ENCODE measurements at regions not wholly inside any gene's neighbourhood (a gene's known extent, or its start where the extent isn't known, plus 50 kb on each side); places are given as distances from the start of the nearest gene placed in this dataset.

DNA sequence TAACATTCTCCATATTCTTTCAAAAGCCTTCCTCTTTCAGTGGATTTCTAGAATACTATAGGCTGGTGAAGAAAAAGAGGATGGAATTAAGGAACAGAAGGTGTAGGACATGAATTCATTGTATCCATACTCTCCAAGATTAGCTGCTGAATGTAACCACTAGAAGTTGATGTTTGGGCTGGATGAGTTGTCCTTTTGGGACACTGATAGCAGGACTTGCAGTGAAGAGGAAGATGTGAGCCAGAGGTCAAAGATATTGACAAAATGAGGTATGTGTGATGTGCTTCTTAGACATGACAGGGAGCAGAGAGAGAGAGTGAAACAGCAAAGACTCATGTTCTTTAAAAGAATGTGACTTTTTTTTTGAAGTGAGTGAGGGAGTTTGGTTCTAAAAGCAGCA lies 134.3 kb upstream of the MAN1A1 start:
- peaks cover 9% of the 10 kb centered on the region for H3K9me3 Mint-ChIP-seq
- no peaks in the 10 kb centered on the region for H3K36me3 Mint-ChIP-seq (ENCODE audit: low read depth)
- TF ChIP-seq, protein P1, sequence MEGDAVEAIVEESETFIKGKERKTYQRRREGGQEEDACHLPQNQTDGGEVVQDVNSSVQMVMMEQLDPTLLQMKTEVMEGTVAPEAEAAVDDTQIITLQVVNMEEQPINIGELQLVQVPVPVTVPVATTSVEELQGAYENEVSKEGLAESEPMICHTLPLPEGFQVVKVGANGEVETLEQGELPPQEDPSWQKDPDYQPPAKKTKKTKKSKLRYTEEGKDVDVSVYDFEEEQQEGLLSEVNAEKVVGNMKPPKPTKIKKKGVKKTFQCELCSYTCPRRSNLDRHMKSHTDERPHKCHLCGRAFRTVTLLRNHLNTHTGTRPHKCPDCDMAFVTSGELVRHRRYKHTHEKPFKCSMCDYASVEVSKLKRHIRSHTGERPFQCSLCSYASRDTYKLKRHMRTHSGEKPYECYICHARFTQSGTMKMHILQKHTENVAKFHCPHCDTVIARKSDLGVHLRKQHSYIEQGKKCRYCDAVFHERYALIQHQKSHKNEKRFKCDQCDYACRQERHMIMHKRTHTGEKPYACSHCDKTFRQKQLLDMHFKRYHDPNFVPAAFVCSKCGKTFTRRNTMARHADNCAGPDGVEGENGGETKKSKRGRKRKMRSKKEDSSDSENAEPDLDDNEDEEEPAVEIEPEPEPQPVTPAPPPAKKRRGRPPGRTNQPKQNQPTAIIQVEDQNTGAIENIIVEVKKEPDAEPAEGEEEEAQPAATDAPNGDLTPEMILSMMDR (IDR thresholded peaks at IDR 0.05): no peak
- no peak for DNase-seq
- H3K27ac Mint-ChIP-seq: no peak overlapping the region
- H3K27me3 Mint-ChIP-seq (ENCODE audit: low read depth, poor library complexity): peaks cover 8% of the 10 kb centered on the region
- H3K4me1 Mint-ChIP-seq: peaks cover 5% of the 10 kb centered on the region
- H3K4me3 Mint-ChIP-seq: no peak overlapping the region

DNA sequence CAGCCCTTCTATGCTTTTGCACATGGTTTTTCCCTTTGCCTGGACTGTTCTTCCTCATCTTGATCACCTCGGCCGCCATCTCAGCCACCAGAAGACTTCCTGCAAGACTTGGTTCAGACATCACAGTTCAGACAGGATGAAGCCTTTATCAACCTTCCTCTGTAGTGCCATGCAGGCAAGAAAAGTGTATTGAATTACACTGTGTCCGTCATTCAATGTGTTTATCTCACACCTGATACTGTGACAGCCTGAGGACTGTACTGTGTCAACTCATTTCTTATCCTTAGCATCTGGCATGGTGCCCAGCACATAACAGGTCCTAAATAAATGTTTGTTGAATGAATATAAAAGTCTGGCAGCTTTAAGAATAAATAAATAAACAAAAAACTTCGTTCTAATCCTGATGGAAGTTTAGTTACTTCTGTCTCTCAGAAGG lies 133.3 kb upstream of the MAN1A1 start:
- Mint-ChIP-seq H3K4me1 (peaks cover 5% of the 10 kb centered on the region), H3K9me3 (peaks cover 6% of the 10 kb centered on the region), H3K36me3 (ENCODE audit: low read depth) (no peaks in the 10 kb centered on the region), H3K4me3 (no peak overlapping the region), H3K27me3 (ENCODE audit: low read depth, poor library complexity) (peaks cover 8% of the 10 kb centered on the region), H3K27ac (no peak overlapping the region)
- TF ChIP-seq, protein P1 (IDR thresholded peaks at IDR 0.05): no peak
- DNase-seq: no peak

DNA sequence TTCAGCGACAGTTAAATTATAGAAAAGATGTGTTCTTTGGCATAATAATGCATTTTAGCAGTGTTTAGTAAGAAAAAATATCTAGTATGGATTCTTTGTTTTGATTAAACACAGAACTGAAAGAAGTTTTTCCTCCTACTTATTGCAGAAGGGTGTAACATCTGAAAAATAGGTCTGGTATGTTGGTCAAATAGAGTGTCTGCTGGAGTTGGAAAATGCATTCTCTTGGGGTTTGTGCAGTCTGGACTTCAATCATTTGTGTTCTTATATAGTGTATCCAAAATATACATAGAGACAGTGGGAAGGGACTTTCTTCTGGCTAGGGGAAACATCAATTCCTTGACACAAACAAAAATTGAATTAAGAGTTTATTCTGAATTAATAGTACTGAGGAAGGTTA lies 132.4 kb upstream of the MAN1A1 start:
- Mint-ChIP-seq H3K27ac (no peak overlapping the region), H3K36me3 (ENCODE audit: low read depth) (no peaks in the 10 kb centered on the region), H3K9me3 (no peaks in the 10 kb centered on the region), H3K4me3 (no peak overlapping the region), H3K4me1 (peaks cover 5% of the 10 kb centered on the region), H3K27me3 (ENCODE audit: low read depth, poor library complexity) (peaks cover 8% of the 10 kb centered on the region)
- TF ChIP-seq, protein P1 (IDR thresholded peaks at IDR 0.05): no peak
- DNase-seq: no peak

DNA sequence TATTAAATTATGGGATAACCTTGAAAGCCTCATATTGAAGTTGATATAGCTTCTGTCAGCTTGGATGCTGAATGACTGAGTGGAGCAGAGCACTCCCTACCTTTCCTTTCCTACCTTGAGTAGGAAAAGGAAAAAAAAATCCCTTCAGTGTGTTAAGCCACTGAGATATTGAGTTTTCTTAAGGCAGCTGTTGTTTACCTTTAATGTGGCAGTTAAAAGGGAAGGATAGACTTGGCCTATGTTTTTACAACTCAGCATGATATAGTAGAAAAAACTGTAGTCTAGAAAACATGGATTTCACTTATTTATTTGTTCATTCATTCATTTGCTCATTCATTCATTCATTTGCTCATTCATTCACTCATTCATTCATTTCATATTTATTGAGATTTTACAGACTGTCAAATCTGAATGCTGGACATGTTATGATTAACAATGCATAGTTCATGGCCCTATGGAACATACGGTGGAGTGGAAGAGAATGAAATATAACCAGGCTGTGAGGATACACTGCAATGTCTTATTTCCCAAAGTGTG lies 131.5 kb upstream of the MAN1A1 start:
- peaks cover 2% of the 10 kb centered on the region for H3K27me3 Mint-ChIP-seq (ENCODE audit: low read depth, poor library complexity)
- no peaks in the 10 kb centered on the region for H3K9me3 Mint-ChIP-seq
- H3K4me3 Mint-ChIP-seq: no peak overlapping the region
- peaks cover 5% of the 10 kb centered on the region for H3K4me1 Mint-ChIP-seq
- H3K36me3 Mint-ChIP-seq (ENCODE audit: low read depth): no peaks in the 10 kb centered on the region
- no peak for DNase-seq
- H3K27ac Mint-ChIP-seq: no peak overlapping the region
- TF ChIP-seq, protein P1 (IDR thresholded peaks at IDR 0.05): no peak

DNA sequence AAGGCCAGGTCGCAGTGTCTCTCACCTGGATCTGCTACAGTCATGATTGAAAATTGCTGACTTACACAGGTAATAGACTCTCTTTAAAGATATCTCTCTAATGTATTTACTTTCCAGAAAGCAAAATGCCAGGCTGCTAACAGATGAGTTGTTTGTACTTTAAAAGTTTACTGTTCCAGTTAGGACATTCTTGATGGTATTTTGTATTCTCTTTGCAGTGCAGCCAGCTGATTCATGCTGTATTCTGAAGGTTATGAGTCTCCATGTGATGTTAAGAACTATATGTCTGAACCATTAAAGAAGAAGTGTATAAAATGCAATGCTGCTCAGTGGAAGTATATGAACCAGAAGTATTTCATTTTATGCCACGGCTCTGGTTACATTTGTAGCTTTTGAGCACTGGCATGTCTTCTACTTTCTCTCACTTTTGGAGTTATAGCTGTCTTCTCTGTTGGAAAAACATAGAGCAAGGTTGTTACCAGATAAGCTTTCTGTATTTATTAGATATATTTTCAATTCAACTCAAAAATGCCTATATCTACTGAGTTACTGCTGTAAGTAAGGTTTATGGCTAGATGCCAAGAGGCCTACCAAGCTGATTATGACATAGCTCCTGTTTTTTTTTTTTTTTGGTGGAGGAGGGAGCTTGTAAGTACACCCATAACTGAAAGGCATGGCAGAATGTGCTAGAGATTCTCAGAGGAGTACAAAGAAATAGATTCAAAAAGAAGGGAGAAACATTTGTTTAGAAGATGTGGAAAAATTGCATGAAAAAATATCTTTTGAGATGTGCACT lies 130.5 kb upstream of the MAN1A1 start:
- no peak for DNase-seq
- Mint-ChIP-seq H3K27ac (no peak overlapping the region), H3K4me1 (peaks cover 5% of the 10 kb centered on the region), H3K27me3 (ENCODE audit: low read depth, poor library complexity) (no peaks in the 10 kb centered on the region), H3K9me3 (no peaks in the 10 kb centered on the region), H3K36me3 (ENCODE audit: low read depth) (no peaks in the 10 kb centered on the region), H3K4me3 (no peak overlapping the region)
- TF ChIP-seq, protein P1 (IDR thresholded peaks at IDR 0.05): no peak

DNA sequence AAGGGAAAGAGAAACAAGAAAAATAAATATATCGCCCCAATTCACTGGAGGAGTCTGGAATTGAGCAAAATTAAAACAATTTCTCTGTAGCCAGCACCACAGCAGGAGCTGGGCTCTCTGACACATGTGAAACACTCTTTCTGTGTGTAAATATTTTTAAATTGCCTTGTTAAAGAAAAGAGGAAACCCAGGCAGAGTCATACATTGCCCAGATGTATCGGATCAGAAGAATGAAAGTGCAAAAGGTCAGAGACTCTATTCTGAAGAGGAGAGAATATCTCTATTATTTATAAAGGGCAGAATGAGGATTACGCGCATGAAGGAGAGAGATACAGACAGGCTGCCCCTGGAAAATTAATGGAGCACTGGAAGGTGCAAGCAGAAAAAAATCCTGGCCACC lies 127.0 kb upstream of the MAN1A1 start:
- Mint-ChIP-seq H3K27ac (no peak overlapping the region), H3K9me3 (no peaks in the 10 kb centered on the region), H3K4me1 (no peaks in the 10 kb centered on the region), H3K27me3 (ENCODE audit: low read depth, poor library complexity) (no peaks in the 10 kb centered on the region), H3K36me3 (ENCODE audit: low read depth) (no peaks in the 10 kb centered on the region), H3K4me3 (no peak overlapping the region)
- TF ChIP-seq, protein P1 (IDR thresholded peaks at IDR 0.05): no peak
- DNase-seq: no peak
